Uterus (tissue), 2 donors: ENCODE measurements at regions not wholly inside any gene's neighbourhood (a gene's known extent, or its start where the extent isn't known, plus 50 kb on each side); places are given as distances from the start of the nearest gene placed in this dataset.

ENCODE experiments used
- POLR2A ChIP-seq, 2 donors: fragments of 450-650 bp; IDR thresholded peaks; one replicate each; pipeline ENCODE4 v1.6.1; 2016; ENCODE audit warnings: antibody characterized with exemption in 2 of 2, mild to moderate bottlenecking in 1 of 2, moderate library complexity in 1 of 2
- TF ChIP-seq, protein P1 (sequence below), 4 experiments: fragments of 200-600 bp in 2 of 4; fragments of 450-650 bp in 2 of 4; sonication (generic) in 2 of 4; IDR thresholded peaks; one replicate each; pipeline ENCODE4 v1.5.1; 2016 to 2019; ENCODE audit warnings: antibody characterized with exemption in 4 of 4, mild to moderate bottlenecking in 2 of 4, moderate library complexity in 1 of 4

DNA sequence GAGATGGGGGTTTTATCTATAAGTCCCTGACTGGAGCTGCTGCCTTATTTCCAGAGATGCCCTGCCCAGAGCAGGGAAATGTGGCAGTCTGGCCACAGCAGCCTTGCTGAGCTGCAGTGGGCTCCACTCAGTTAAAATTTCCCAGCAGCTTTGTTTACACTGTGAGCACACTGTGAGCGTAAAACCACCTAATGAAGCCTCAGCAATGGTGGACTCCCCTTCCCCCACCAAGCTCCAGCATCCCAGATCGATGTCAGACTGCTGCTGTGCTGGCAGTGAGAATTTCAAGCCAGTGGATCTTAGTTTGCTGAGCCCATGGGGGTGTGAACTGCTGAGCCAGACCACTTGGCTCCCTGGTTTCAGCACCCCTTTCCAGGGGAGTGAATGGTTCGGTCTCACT is 208.7 kb upstream of the RAI14 start:
- TF ChIP-seq, protein P1, sequence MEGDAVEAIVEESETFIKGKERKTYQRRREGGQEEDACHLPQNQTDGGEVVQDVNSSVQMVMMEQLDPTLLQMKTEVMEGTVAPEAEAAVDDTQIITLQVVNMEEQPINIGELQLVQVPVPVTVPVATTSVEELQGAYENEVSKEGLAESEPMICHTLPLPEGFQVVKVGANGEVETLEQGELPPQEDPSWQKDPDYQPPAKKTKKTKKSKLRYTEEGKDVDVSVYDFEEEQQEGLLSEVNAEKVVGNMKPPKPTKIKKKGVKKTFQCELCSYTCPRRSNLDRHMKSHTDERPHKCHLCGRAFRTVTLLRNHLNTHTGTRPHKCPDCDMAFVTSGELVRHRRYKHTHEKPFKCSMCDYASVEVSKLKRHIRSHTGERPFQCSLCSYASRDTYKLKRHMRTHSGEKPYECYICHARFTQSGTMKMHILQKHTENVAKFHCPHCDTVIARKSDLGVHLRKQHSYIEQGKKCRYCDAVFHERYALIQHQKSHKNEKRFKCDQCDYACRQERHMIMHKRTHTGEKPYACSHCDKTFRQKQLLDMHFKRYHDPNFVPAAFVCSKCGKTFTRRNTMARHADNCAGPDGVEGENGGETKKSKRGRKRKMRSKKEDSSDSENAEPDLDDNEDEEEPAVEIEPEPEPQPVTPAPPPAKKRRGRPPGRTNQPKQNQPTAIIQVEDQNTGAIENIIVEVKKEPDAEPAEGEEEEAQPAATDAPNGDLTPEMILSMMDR (IDR thresholded peaks at IDR 0.05): no peak
- no peak for TF ChIP-seq POLR2A (IDR thresholded peaks at IDR 0.05)
